ENCODE measurements at regions not wholly inside any gene's neighbourhood (a gene's known extent, or its start where the extent isn't known, plus 50 kb on each side); places are given as distances from the start of the nearest gene placed in this dataset.

DNA sequence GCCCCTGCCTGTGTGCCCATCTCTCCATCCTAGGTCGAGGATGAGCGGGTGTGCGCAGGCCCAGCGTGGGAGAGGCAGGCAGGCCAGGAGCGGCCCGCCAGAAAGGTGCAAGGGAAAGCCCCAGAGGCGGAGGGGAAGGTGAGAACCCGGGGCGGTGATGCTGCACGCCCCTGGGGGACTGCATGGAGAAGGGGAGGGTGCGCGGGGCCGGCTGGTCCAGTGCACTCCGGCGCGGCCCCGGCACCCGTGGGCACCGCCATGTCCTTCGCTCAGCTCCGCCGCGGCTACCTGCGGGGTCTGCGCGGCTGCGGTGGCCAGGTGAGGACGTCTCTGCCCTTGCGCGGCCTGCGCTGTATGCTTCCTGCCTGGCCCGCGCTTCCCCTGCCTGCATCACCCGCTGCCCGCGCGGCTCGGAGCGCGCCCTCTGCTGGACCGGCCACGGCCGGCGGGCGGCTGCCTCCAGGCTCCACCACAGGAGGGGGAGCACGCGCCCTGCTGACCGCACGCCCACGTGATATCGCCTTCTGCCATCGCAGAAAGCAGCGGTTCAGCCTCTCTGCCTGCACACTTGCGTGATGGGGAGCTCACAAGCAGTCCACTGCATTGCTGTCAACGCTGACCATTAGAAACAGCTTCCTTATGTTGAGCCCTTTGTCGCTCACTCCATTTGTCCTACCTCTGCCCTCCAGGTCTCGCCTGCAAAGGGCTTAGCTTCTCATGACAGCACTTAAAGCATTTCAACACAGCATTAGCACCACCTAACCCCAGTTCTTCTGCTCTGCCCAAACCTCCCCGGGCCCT is 73.9 kb downstream of the CXCL12 start:
- DNase-seq (ENCODE audit: extremely low read depth, low read depth) = no peak
- TF ChIP-seq, protein P1, sequence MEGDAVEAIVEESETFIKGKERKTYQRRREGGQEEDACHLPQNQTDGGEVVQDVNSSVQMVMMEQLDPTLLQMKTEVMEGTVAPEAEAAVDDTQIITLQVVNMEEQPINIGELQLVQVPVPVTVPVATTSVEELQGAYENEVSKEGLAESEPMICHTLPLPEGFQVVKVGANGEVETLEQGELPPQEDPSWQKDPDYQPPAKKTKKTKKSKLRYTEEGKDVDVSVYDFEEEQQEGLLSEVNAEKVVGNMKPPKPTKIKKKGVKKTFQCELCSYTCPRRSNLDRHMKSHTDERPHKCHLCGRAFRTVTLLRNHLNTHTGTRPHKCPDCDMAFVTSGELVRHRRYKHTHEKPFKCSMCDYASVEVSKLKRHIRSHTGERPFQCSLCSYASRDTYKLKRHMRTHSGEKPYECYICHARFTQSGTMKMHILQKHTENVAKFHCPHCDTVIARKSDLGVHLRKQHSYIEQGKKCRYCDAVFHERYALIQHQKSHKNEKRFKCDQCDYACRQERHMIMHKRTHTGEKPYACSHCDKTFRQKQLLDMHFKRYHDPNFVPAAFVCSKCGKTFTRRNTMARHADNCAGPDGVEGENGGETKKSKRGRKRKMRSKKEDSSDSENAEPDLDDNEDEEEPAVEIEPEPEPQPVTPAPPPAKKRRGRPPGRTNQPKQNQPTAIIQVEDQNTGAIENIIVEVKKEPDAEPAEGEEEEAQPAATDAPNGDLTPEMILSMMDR (IDR thresholded peaks at IDR 0.05; ENCODE audit: low read depth, low read length) = peak; percentile 50

DNA sequence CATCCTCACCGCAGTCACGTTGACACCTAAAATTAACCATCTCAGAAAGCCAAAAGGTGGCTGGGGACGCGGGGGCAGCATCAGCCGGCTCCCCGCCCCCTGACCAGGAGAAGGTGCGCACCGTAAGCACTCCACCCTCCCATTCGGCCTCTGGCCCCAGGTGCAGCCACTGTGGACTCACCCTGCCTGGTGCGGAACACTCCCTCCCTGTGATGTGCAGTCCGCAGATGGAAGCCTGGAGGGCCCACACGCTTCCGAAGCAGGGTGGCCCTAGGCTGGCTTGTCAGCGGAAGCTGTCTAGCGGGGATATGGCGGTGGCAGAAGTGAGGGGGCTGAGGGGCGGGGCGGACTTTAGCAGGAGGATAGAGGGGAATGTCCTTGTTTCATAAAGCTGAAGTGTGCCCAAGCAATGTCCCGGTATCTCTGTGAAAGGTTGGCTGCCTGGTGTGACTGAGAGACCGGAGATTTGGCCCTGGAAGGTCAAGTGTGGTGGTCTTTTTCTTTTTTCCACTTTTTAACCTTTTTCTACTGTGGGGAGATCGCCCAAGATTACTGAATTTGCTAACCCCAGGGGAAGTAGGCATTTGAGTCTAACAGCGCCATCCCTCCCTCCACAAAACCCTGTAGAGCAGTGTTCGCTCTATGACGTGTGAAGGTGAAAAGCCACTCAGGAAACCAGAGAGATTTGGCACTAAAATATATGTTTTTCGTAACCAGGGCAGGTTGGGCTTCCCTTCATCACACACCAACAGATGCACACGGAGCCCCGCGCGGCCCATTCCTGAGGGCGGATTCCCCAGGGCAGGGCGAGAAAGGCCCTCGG is 74.7 kb downstream of the CXCL12 start:
- TF ChIP-seq, protein P1 (IDR thresholded peaks at IDR 0.05; ENCODE audit: low read depth, low read length) = no peak
- DNase-seq (ENCODE audit: extremely low read depth, low read depth) = no peak

DNA sequence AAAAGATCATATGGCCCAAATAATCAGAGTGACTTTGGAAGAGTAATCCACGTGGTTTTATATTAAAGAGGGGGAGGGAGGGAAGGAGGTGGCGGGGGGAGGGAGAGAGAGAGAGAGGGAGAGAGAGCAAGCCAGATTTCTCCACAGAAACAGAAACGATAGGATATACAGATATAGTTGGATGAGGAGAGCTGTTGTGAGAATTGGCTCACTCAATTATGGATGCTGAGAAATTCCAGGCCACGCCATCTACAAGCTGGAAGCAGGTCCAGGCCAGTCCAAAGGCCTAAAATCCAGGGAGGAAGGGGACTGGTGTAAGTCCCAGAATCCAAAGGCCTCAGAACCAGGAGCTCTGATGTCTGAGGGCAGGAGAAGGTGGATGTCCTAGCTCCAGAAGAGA is 75.5 kb downstream of the CXCL12 start:
- TF ChIP-seq, protein P1 (IDR thresholded peaks at IDR 0.05; ENCODE audit: low read depth, low read length) = no peak
- DNase-seq (ENCODE audit: extremely low read depth, low read depth) = no peak

DNA sequence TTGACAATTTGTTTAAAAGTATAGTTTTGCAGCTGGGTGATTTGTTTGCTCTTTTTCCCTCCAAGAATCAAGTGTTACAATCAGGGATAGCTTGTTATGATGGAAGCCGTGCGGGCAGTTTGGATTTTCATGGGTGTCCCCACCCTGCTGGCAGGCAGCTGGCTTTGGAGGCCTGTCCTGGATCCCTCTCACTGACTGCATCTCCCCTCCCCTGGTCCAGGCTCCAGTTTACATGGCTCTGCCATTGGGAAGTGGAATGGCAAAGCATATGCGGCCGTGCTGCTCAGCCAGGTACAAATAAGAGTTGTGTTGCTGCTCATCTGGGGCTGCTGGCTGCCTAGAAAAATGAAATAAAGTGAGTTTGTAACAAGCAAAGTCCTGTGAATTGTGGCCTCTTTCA is 76.0 kb downstream of the CXCL12 start:
- TF ChIP-seq, protein P1 (IDR thresholded peaks at IDR 0.05; ENCODE audit: low read depth, low read length) = no peak
- DNase-seq (ENCODE audit: extremely low read depth, low read depth) = no peak

DNA sequence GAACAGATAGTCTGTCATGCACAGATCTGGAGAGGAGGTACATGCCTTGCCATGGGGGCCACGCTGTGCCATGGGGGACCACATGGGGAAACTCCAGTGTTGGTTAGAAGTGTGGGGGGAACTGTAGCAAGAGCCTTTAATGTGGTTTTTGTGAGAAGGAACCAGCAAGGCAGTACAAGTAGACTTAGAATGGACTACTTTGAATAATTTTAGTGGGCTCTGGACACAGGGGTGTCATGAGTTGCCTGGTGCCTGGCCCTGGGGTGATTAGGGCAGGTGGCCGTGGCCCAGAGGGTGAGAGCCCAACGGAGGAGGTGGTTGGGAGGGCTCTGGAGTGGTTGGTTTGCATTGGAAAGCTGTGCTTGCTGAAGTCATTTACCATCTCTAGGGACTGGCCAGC is 77.2 kb downstream of the CXCL12 start:
- no peak for DNase-seq (ENCODE audit: extremely low read depth, low read depth)
- TF ChIP-seq, protein P1 (IDR thresholded peaks at IDR 0.05; ENCODE audit: low read depth, low read length) = no peak

DNA sequence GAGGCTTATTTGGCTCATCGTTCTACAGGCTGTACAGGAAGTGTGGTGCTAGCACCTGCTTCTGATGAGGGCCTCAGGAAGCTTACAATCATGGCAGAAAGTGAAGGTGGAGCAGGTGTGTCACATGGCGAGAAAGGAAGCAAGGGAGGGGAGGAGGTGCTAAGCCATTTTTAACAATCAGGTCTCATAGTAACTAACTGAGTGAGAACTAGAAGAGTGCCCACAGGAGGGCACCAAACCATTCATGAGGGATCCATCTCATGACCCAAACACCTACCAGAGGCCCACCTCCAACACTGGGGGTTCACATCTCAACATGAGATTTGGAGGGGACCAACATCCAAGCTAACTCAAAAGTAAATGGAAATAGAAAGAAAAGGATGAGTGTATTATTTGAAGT is 78.1 kb downstream of the CXCL12 start:
- no peak for DNase-seq (ENCODE audit: extremely low read depth, low read depth)
- TF ChIP-seq, protein P1 (IDR thresholded peaks at IDR 0.05; ENCODE audit: low read depth, low read length) = peak; percentile 38

DNA sequence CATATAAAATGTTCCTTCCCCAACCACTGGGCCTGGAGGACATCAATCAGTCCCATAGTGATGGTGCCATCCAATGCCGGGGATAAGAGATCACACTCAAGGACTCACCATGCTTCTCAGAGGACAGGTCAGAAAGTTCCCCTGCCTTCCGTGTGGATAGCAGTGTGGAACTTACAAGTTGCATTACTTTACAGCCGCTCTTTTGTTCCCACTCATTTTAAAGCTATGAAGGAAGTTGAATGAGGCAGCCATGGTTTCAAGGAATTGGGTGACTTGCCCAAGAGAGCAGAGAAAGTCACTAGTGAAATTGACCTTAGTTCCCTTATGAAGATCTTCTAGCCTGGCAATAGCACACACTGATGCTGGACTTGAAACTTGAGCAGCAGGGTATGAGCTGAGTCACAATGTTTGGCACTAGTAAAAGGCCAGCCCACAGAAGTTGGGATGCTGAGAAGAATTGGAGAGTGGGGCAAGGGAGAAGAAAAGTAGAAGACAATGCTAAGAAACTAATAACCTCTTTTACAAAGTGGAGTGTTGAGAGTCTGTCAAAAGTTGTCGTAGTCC is 78.7 kb downstream of the CXCL12 start:
- peak; percentile 86 for DNase-seq (ENCODE audit: extremely low read depth, low read depth)
- TF ChIP-seq, protein P1 (IDR thresholded peaks at IDR 0.05; ENCODE audit: low read depth, low read length) = no peak
